ENCODE measurements at regions not wholly inside any gene's neighbourhood (a gene's known extent, or its start where the extent isn't known, plus 50 kb on each side); places are given as distances from the start of the nearest gene placed in this dataset.

- Histone ChIP-seq H3K9ac (ENCODE audit: low read length) (no peak overlapping the region), H3K27me3 (ENCODE audit: insufficient read depth, low read depth, low read length) (no peaks in the 10 kb centered on the region), H3K79me2 (replicated peaks; ENCODE audit: insufficient read depth, low read length) (no peaks in the 10 kb centered on the region), H2AFZ (ENCODE audit: low read depth, low read length) (no peak overlapping the region), H3K9me2 (ENCODE audit: insufficient read depth, low read length) (no peaks in the 10 kb centered on the region), H3K36me3 (ENCODE audit: insufficient read depth, low read length) (no peaks in the 10 kb centered on the region), H3K4me3 (ENCODE audit: low read length) (no peak overlapping the region), H3K27ac (ENCODE audit: low read length) (no peak overlapping the region), H3K9me3 (ENCODE audit: low read length) (no peaks in the 10 kb centered on the region), H3F3A (ENCODE audit: insufficient read depth, low read length, poor library complexity, severe bottlenecking) (no peaks in the 10 kb centered on the region), H3K4me2 (ENCODE audit: low read length) (no peak overlapping the region), H4K20me1 (ENCODE audit: insufficient read depth) (no peaks in the 10 kb centered on the region)
- TF ChIP-seq CTCF (IDR thresholded peaks at IDR 0.05; ENCODE audit: poor library complexity, severe bottlenecking), result no peak
- no peak for TF ChIP-seq TAF1 (IDR thresholded peaks at IDR 0.05; ENCODE audit: low read depth)
- no peak for TF ChIP-seq MXI1 (conservative IDR thresholded peaks at IDR 0.05; ENCODE audit: poor library complexity, severe bottlenecking)
Observed at GRCh38 chr9:22855980-22856379, 409.4 kb downstream of the DMRTA1 start.

GRCh38 chr9:22857316-22857715, 410.7 kb downstream of the DMRTA1 start:
- Histone ChIP-seq H3K4me2 (ENCODE audit: low read length) (no peak overlapping the region), H3K27ac (ENCODE audit: low read length) (no peak overlapping the region), H3K9me3 (ENCODE audit: low read length) (no peaks in the 10 kb centered on the region), H3K9me2 (ENCODE audit: insufficient read depth, low read length) (no peaks in the 10 kb centered on the region), H3F3A (ENCODE audit: insufficient read depth, low read length, poor library complexity, severe bottlenecking) (no peaks in the 10 kb centered on the region), H3K36me3 (ENCODE audit: insufficient read depth, low read length) (no peaks in the 10 kb centered on the region), H3K27me3 (ENCODE audit: insufficient read depth, low read depth, low read length) (no peaks in the 10 kb centered on the region), H3K79me2 (replicated peaks; ENCODE audit: insufficient read depth, low read length) (no peaks in the 10 kb centered on the region), H4K20me1 (ENCODE audit: insufficient read depth) (no peaks in the 10 kb centered on the region), H3K9ac (ENCODE audit: low read length) (no peak overlapping the region), H3K4me3 (ENCODE audit: low read length) (no peak overlapping the region), H2AFZ (ENCODE audit: low read depth, low read length) (no peak overlapping the region)
- TF ChIP-seq EP300 (conservative IDR thresholded peaks at IDR 0.05; ENCODE audit: poor library complexity, severe bottlenecking) (no peak), SMC3 (conservative IDR thresholded peaks at IDR 0.05; ENCODE audit: poor library complexity) (no peak), RAD21 (conservative IDR thresholded peaks at IDR 0.05) (no peak), EZH2 (IDR thresholded peaks at IDR 0.05; ENCODE audit: borderline replicate concordance, insufficient read depth, low read length, poor library complexity, severe bottlenecking) (no peak), MXI1 (conservative IDR thresholded peaks at IDR 0.05; ENCODE audit: poor library complexity, severe bottlenecking) (no peak), CTCF (IDR thresholded peaks at IDR 0.05; ENCODE audit: poor library complexity, severe bottlenecking) (no peak), POLR2AphosphoS5 (IDR thresholded peaks at IDR 0.05) (no peak), TAF1 (IDR thresholded peaks at IDR 0.05; ENCODE audit: low read depth) (no peak), REST (IDR thresholded peaks at IDR 0.05; ENCODE audit: borderline replicate concordance) (no peak)
